Mesenchymal stem cell (in vitro differentiated cells and primary cell): ENCODE measurements at regions not wholly inside any gene's neighbourhood (a gene's known extent, or its start where the extent isn't known, plus 50 kb on each side); places are given as distances from the start of the nearest gene placed in this dataset.
"Not testable (repeated sequence)": the region's sequence is repeated elsewhere in the genome, so short reads cannot be mapped to it uniquely, and the experiment has no call there.

Source experiments
- DNase-seq: peaks from one replicate; pipeline ENCODE4 v3.0.0-alpha.2; 2013
- H2AFZ ChIP-seq: one replicate; pipeline ENCODE4 v1.6.1; 2013; ENCODE audit warnings: low read depth, mild to moderate bottlenecking, control low read depth, inconsistent platforms, low read length, moderate library complexity
- H2AK5ac ChIP-seq: 2 replicates; pipeline ENCODE4 v1.6.1; 2013; ENCODE audit warnings: low read length, moderate library complexity, mild to moderate bottlenecking, inconsistent platforms; ENCODE audit not compliant: severe bottlenecking
- H2BK120ac ChIP-seq: one replicate; pipeline ENCODE4 v1.6.1; 2013; ENCODE audit warnings: low read depth, mild to moderate bottlenecking, inconsistent platforms, low read length, moderate library complexity
- H2BK12ac ChIP-seq, 2 experiments: one replicate each; pipeline ENCODE4 v1.6.1; 2013; ENCODE audit warnings: inconsistent platforms in 2 of 2, low read length in 2 of 2, mild to moderate bottlenecking in 2 of 2, moderate library complexity in 2 of 2, control low read depth in 1 of 2
- H2BK15ac ChIP-seq: one replicate; pipeline ENCODE4 v1.6.1; 2013; ENCODE audit warnings: mild to moderate bottlenecking, low read depth, inconsistent platforms; ENCODE audit not compliant: poor library complexity, severe bottlenecking
- H2BK5ac ChIP-seq: 2 replicates; pipeline ENCODE4 v1.6.1; 2013; ENCODE audit warnings: low read depth, mild to moderate bottlenecking, low read length, control low read depth, inconsistent platforms; ENCODE audit not compliant: poor library complexity, severe bottlenecking
- H3K14ac ChIP-seq, 2 experiments: one replicate each; pipeline ENCODE4 v1.6.1; 2013; ENCODE audit warnings: inconsistent platforms in 2 of 2, low read length in 2 of 2, control low read depth in 1 of 2, mild to moderate bottlenecking in 1 of 2, moderate library complexity in 1 of 2
- H3K18ac ChIP-seq, 2 experiments: one replicate each; pipeline ENCODE4 v1.6.1; 2013; ENCODE audit warnings: inconsistent platforms in 2 of 2, low read length in 2 of 2, control low read depth in 1 of 2, low read depth in 1 of 2, mild to moderate bottlenecking in 1 of 2
- H3K23ac ChIP-seq, 2 experiments: one replicate each; pipeline ENCODE4 v1.6.1; 2013; ENCODE audit warnings: inconsistent platforms in 2 of 2, low read length in 2 of 2, mild to moderate bottlenecking in 2 of 2, moderate library complexity in 2 of 2, control low read depth in 1 of 2
- H3K27ac ChIP-seq: 2 replicates; pipeline ENCODE4 v1.5.1; 2013; ENCODE audit warnings: mild to moderate bottlenecking, moderate library complexity, low read length, control low read depth, inconsistent platforms; ENCODE audit not compliant: poor library complexity, severe bottlenecking
- H3K27me3 ChIP-seq, 2 experiments: 2 replicates each; pipeline versions ENCODE4 v1.6.1 to v1.7.0; 2013; ENCODE audit warnings: low read length in 2 of 2, mild to moderate bottlenecking in 2 of 2, moderate library complexity in 2 of 2, control low read depth in 1 of 2, inconsistent platforms in 1 of 2; ENCODE audit not compliant: control insufficient read depth in 1 of 2, insufficient read depth in 1 of 2
- H3K36me3 ChIP-seq, 2 experiments: 2 replicates each; pipeline versions ENCODE4 v1.6.1 to v1.7.0; 2013; ENCODE audit warnings: low read length in 2 of 2, control low read depth in 1 of 2, inconsistent platforms in 1 of 2, low read depth in 1 of 2, mild to moderate bottlenecking in 1 of 2; ENCODE audit not compliant: insufficient read depth in 2 of 2, control insufficient read depth in 1 of 2
- H3K4ac ChIP-seq, 2 experiments: one replicate each; pipeline ENCODE4 v1.6.1; 2013; ENCODE audit warnings: inconsistent platforms in 2 of 2, low read length in 2 of 2, mild to moderate bottlenecking in 2 of 2, moderate library complexity in 2 of 2, control low read depth in 1 of 2, low read depth in 1 of 2
- H3K4me1 ChIP-seq: 2 replicates; pipeline ENCODE4 v1.6.1; 2013; ENCODE audit warnings: low read depth, low read length, control low read depth; ENCODE audit not compliant: control insufficient read depth, insufficient read depth
- H3K4me2 ChIP-seq: 2 replicates; pipeline ENCODE4 v1.6.1; 2013; ENCODE audit warnings: low read length, mild to moderate bottlenecking, inconsistent platforms; ENCODE audit not compliant: poor library complexity, severe bottlenecking
- H3K4me3 ChIP-seq, 2 experiments: 2 replicates each; pipeline versions ENCODE4 v1.5.1 to v1.7.0; 2013; ENCODE audit warnings: low read length in 2 of 2, mild to moderate bottlenecking in 2 of 2, control low read depth in 1 of 2, low read depth in 1 of 2; ENCODE audit not compliant: insufficient read depth in 1 of 2
- H3K79me1 ChIP-seq: replicated peaks from 2 replicates; pipeline ENCODE4 v1.6.1; 2013; ENCODE audit warnings: mild to moderate bottlenecking, control low read depth, low read length, inconsistent platforms; ENCODE audit not compliant: poor library complexity, severe bottlenecking
- H3K9ac ChIP-seq: 2 replicates; pipeline ENCODE4 v1.7.0; 2013; ENCODE audit warnings: mild to moderate bottlenecking, low read length, moderate library complexity
- H3K9me3 ChIP-seq: 2 replicates; pipeline ENCODE4 v1.7.0; 2013; ENCODE audit warnings: mild to moderate bottlenecking, low read length; ENCODE audit not compliant: control insufficient read depth
- H4K8ac ChIP-seq: one replicate; pipeline ENCODE4 v1.6.1; 2013; ENCODE audit warnings: inconsistent platforms, mild to moderate bottlenecking, low read length, moderate library complexity
- H4K91ac ChIP-seq: one replicate; pipeline ENCODE4 v1.6.1; 2013; ENCODE audit warnings: mild to moderate bottlenecking, low read length, inconsistent platforms
- WGBS: methylation state at CpG from one replicate; pipeline ENCODE4 v1.1.7; 2013; ENCODE audit warnings: mixed read lengths; 5-methylcytosine and 5-hydroxymethylcytosine counted together

GRCh38 chr1:143863901-143864520 lies 107.8 kb downstream of the FAM72C start:
- not testable (repeated sequence) for H3K4ac ChIP-seq, H2BK120ac ChIP-seq, H3K79me1 ChIP-seq, H2BK5ac ChIP-seq, DNase-seq, H3K18ac ChIP-seq, H3K23ac ChIP-seq, H2AK5ac ChIP-seq, H3K36me3 ChIP-seq, H3K4me2 ChIP-seq, H4K8ac ChIP-seq, H3K4me3 ChIP-seq, H3K4me1 ChIP-seq, H3K9ac ChIP-seq, H2AFZ ChIP-seq, H2BK15ac ChIP-seq, H3K27me3 ChIP-seq, H4K91ac ChIP-seq, H2BK12ac ChIP-seq, H3K14ac ChIP-seq, H3K9me3 ChIP-seq, H3K27ac ChIP-seq
- no CpG with 5 or more reads among the region's 1 CpG for WGBS

GRCh38 chr1:143862722-143863121 lies 109.1 kb downstream of the FAM72C start:
- WGBS: no CpG with 5 or more reads among the region's 4 CpGs
- H3K27ac ChIP-seq, H3K9me3 ChIP-seq: not testable (repeated sequence)

GRCh38 chr1:143861306-143861705 lies 110.5 kb downstream of the FAM72C start:
- H4K91ac ChIP-seq, H2BK12ac ChIP-seq, H3K18ac ChIP-seq, H3K23ac ChIP-seq, H3K36me3 ChIP-seq, H3K9ac ChIP-seq, H2BK120ac ChIP-seq, DNase-seq, H2BK5ac ChIP-seq, H3K9me3 ChIP-seq, H3K4me1 ChIP-seq, H3K4me3 ChIP-seq, H4K8ac ChIP-seq, H3K27me3 ChIP-seq, H2AFZ ChIP-seq, H2AK5ac ChIP-seq, H3K79me1 ChIP-seq, H3K4ac ChIP-seq, H3K27ac ChIP-seq, H3K14ac ChIP-seq, H2BK15ac ChIP-seq, H3K4me2 ChIP-seq: not testable (repeated sequence)
- no CpG with 5 or more reads among the region's 1 CpG for WGBS

More at GRCh38 chr1:143862722-143863121, 109.1 kb downstream of the FAM72C start:
- not testable (repeated sequence) for H4K91ac ChIP-seq, H2AK5ac ChIP-seq, H3K4me2 ChIP-seq, H2AFZ ChIP-seq, H3K14ac ChIP-seq, H3K4me3 ChIP-seq, H3K23ac ChIP-seq, H3K36me3 ChIP-seq, H3K4me1 ChIP-seq, H2BK120ac ChIP-seq, H3K9ac ChIP-seq, H4K8ac ChIP-seq, H2BK15ac ChIP-seq, H3K27me3 ChIP-seq, H3K79me1 ChIP-seq, H3K18ac ChIP-seq, H2BK12ac ChIP-seq, DNase-seq, H3K4ac ChIP-seq, H2BK5ac ChIP-seq

- H2AFZ ChIP-seq, H2BK120ac ChIP-seq, H2BK5ac ChIP-seq, H3K23ac ChIP-seq, H3K4me1 ChIP-seq, H3K36me3 ChIP-seq, H2AK5ac ChIP-seq, H3K9me3 ChIP-seq, H4K8ac ChIP-seq, H3K18ac ChIP-seq, H3K9ac ChIP-seq, H3K4me3 ChIP-seq, DNase-seq, H3K27me3 ChIP-seq, H3K14ac ChIP-seq, H4K91ac ChIP-seq, H2BK15ac ChIP-seq, H3K4ac ChIP-seq, H3K79me1 ChIP-seq, H3K4me2 ChIP-seq, H3K27ac ChIP-seq, H2BK12ac ChIP-seq: not testable (repeated sequence)
- no CpG with 5 or more reads among the region's 1 CpG for WGBS
Observed at GRCh38 chr1:143855867-143856266, 115.9 kb downstream of the FAM72C start.
